ENCODE measurements at regions not wholly inside any gene's neighbourhood (a gene's known extent, or its start where the extent isn't known, plus 50 kb on each side); places are given as distances from the start of the nearest gene placed in this dataset.
"Not testable (repeated sequence)": the region's sequence is repeated elsewhere in the genome, so short reads cannot be mapped to it uniquely, and the experiment has no call there.

- no peak for DNase-seq
- Histone ChIP-seq H3K9me3 (no peaks in the 10 kb centered on the region), H3K27me3 (no peaks in the 10 kb centered on the region), H3K4me3 (no peak overlapping the region), H3K36me3 (no peaks in the 10 kb centered on the region)
Measured at GRCh38 chr4:128758314-128758922, 51.1 kb upstream of the JADE1 start.

GRCh38 chr4:128757712-128758111 is 51.8 kb upstream of the JADE1 start:
- Histone ChIP-seq H3K27me3 (no peaks in the 10 kb centered on the region), H3K36me3 (no peaks in the 10 kb centered on the region), H3K9me3 (no peaks in the 10 kb centered on the region), H3K4me3 (no peak overlapping the region)
- DNase-seq, result no peak

GRCh38 chr4:128751354-128751753 is 58.1 kb upstream of the JADE1 start:
- no peak for DNase-seq
- Histone ChIP-seq H3K27me3 (no peaks in the 10 kb centered on the region), H3K9me3 (no peaks in the 10 kb centered on the region), H3K4me3 (no peak overlapping the region), H3K36me3 (no peaks in the 10 kb centered on the region)

GRCh38 chr4:128741748-128742147 is 67.8 kb upstream of the JADE1 start:
- H3K27me3 ChIP-seq, H3K36me3 ChIP-seq, DNase-seq: not testable (repeated sequence)

GRCh38 chr4:128737098-128737513 is 72.4 kb upstream of the JADE1 start:
- no peak for DNase-seq
- no peaks in the 10 kb centered on the region for H3K27me3 ChIP-seq
- no peak overlapping the region for H3K4me3 ChIP-seq
- H3K36me3 ChIP-seq, result no peaks in the 10 kb centered on the region
- no peaks in the 10 kb centered on the region for H3K9me3 ChIP-seq

More at GRCh38 chr4:128741748-128742147, 67.8 kb upstream of the JADE1 start:
- H3K9me3 ChIP-seq, H3K4me3 ChIP-seq: not testable (repeated sequence)

GRCh38 chr4:128735714-128736113 is 73.8 kb upstream of the JADE1 start:
- DNase-seq, result no peak
- H3K9me3 ChIP-seq, result no peaks in the 10 kb centered on the region
- H3K36me3 ChIP-seq, result no peaks in the 10 kb centered on the region
- no peaks in the 10 kb centered on the region for H3K27me3 ChIP-seq
- no peak overlapping the region for H3K4me3 ChIP-seq

- no peak overlapping the region for H3K4me3 ChIP-seq
- H3K27me3 ChIP-seq, result no peaks in the 10 kb centered on the region
- no peaks in the 10 kb centered on the region for H3K9me3 ChIP-seq
- DNase-seq, result no peak
- H3K36me3 ChIP-seq, result no peaks in the 10 kb centered on the region
Measured at GRCh38 chr4:128728190-128728589, 81.3 kb upstream of the JADE1 start.

- Histone ChIP-seq H3K9me3 (no peaks in the 10 kb centered on the region), H3K27me3 (no peaks in the 10 kb centered on the region), H3K4me3 (no peak overlapping the region), H3K36me3 (no peaks in the 10 kb centered on the region)
- no peak for DNase-seq
Measured at GRCh38 chr4:128727658-128728057, 81.8 kb upstream of the JADE1 start.

GRCh38 chr4:128725405-128726055 is 84.0 kb upstream of the JADE1 start:
- Histone ChIP-seq H3K27me3 (no peaks in the 10 kb centered on the region), H3K9me3 (no peaks in the 10 kb centered on the region), H3K36me3 (no peaks in the 10 kb centered on the region), H3K4me3 (no peak overlapping the region)
- no peak for DNase-seq

GRCh38 chr4:128722911-128723310 is 86.6 kb upstream of the JADE1 start:
- no peak for DNase-seq
- H3K27me3 ChIP-seq, result no peaks in the 10 kb centered on the region
- H3K4me3 ChIP-seq, result no peak overlapping the region
- H3K36me3 ChIP-seq, result no peaks in the 10 kb centered on the region
- H3K9me3 ChIP-seq, result no peaks in the 10 kb centered on the region

- no peak overlapping the region for H3K4me3 ChIP-seq
Measured at GRCh38 chr4:128721896-128722295, 87.6 kb upstream of the JADE1 start.

GRCh38 chr4:128720270-128720669 is 89.2 kb upstream of the JADE1 start:
- Histone ChIP-seq H3K27me3 (no peaks in the 10 kb centered on the region), H3K4me3 (no peak overlapping the region), H3K9me3 (no peaks in the 10 kb centered on the region), H3K36me3 (no peaks in the 10 kb centered on the region)
- DNase-seq, result no peak

More at GRCh38 chr4:128721896-128722295, 87.6 kb upstream of the JADE1 start:
- no peak for DNase-seq
- Histone ChIP-seq H3K9me3 (no peaks in the 10 kb centered on the region), H3K27me3 (no peaks in the 10 kb centered on the region), H3K36me3 (no peaks in the 10 kb centered on the region)

GRCh38 chr4:128718768-128719167 is 90.7 kb upstream of the JADE1 start:
- Histone ChIP-seq H3K27me3 (no peaks in the 10 kb centered on the region), H3K4me3 (no peak overlapping the region), H3K9me3 (no peaks in the 10 kb centered on the region), H3K36me3 (no peaks in the 10 kb centered on the region)
- DNase-seq, result no peak

- peak; percentile 9 for DNase-seq
- no peaks in the 10 kb centered on the region for H3K9me3 ChIP-seq
- H3K36me3 ChIP-seq, result no peaks in the 10 kb centered on the region
Measured at GRCh38 chr4:128716338-128716737, 93.2 kb upstream of the JADE1 start.

GRCh38 chr4:128715616-128716015 is 93.9 kb upstream of the JADE1 start:
- Histone ChIP-seq H3K9me3 (no peaks in the 10 kb centered on the region), H3K4me3 (no peak overlapping the region), H3K36me3 (no peaks in the 10 kb centered on the region), H3K27me3 (no peaks in the 10 kb centered on the region)
- no peak for DNase-seq

More at GRCh38 chr4:128716338-128716737, 93.2 kb upstream of the JADE1 start:
- Histone ChIP-seq H3K27me3 (no peaks in the 10 kb centered on the region), H3K4me3 (no peak overlapping the region)

- no peaks in the 10 kb centered on the region for H3K9me3 ChIP-seq
- no peak overlapping the region for H3K4me3 ChIP-seq
- no peak for DNase-seq
- no peaks in the 10 kb centered on the region for H3K36me3 ChIP-seq
- H3K27me3 ChIP-seq, result no peaks in the 10 kb centered on the region
Measured at GRCh38 chr4:128711361-128711760, 98.1 kb upstream of the JADE1 start.

- no peak overlapping the region for H3K4me3 ChIP-seq
- no peaks in the 10 kb centered on the region for H3K27me3 ChIP-seq
- H3K36me3 ChIP-seq, result no peaks in the 10 kb centered on the region
- no peak for DNase-seq
- no peaks in the 10 kb centered on the region for H3K9me3 ChIP-seq
Measured at GRCh38 chr4:128709268-128709667, 100.2 kb upstream of the JADE1 start.

- Histone ChIP-seq H3K9me3 (no peaks in the 10 kb centered on the region), H3K4me3 (no peak overlapping the region)
- peak; percentile 41 for DNase-seq
Measured at GRCh38 chr4:128707864-128708263, 101.6 kb upstream of the JADE1 start.

More at GRCh38 chr4:128707864-128708263, 101.6 kb upstream of the JADE1 start:
- H3K27me3 ChIP-seq, result no peaks in the 10 kb centered on the region
- no peaks in the 10 kb centered on the region for H3K36me3 ChIP-seq
